ENCODE measurements at regions not wholly inside any gene's neighbourhood (a gene's known extent, or its start where the extent isn't known, plus 50 kb on each side); places are given as distances from the start of the nearest gene placed in this dataset.

GRCh38 chr17:73980517-73980916 lies 223.0 kb upstream of the RPL38 start:
- POLR2A ChIA-PET = interaction anchor here (0.6 kb wide), 2 partner anchors 22 to 1617 kb away, joined by 3 to 4 read pairs; no protein-coding TSS in a partner anchor
- TF ChIP-seq NFYB (CRISPR knock-in tag; conservative IDR thresholded peaks at IDR 0.05; ENCODE audit: low read depth) (no peak), ZNF263 (CRISPR knock-in tag; IDR thresholded peaks at IDR 0.05; ENCODE audit: low read depth) (no peak), ZNF138 (CRISPR knock-in tag; conservative IDR thresholded peaks at IDR 0.05) (no peak), CBFB (CRISPR knock-in tag; IDR thresholded peaks at IDR 0.05; ENCODE audit: low read depth) (no peak), HMGA2 (CRISPR knock-in tag; IDR thresholded peaks at IDR 0.05) (no peak), ZNF532 (CRISPR knock-in tag; IDR thresholded peaks at IDR 0.05; ENCODE audit: borderline replicate concordance) (no peak), E2F4 (CRISPR knock-in tag; IDR thresholded peaks at IDR 0.05; ENCODE audit: borderline replicate concordance, low read depth) (no peak), RELA (CRISPR knock-in tag; IDR thresholded peaks at IDR 0.05; ENCODE audit: borderline replicate concordance) (no peak), NR2C2 (CRISPR knock-in tag; IDR thresholded peaks at IDR 0.05) (no peak), ZSCAN18 (CRISPR knock-in tag; IDR thresholded peaks at IDR 0.05) (no peak)
- ATAC-seq (no peak), DNase-seq (ENCODE audit: low spot score) (no peak)
- Mint-ChIP-seq H3K4me3 (no peak overlapping the region), H3K36me3 (no peaks in the 10 kb centered on the region), H3K4me1 (peaks cover 20% of the 10 kb centered on the region), H3K27ac (no peak overlapping the region), H3K9me3 (no peaks in the 10 kb centered on the region), H3K27me3 (ENCODE audit: low read depth) (peaks cover 4% of the 10 kb centered on the region; the same call in 1 of the 2 replicates)
- CTCF ChIA-PET = interaction anchor here (0.5 kb wide), 1 partner anchor 48 kb away, joined by 3 read pairs; no protein-coding TSS in a partner anchor

- H3K9me3 Mint-ChIP-seq = no peaks in the 10 kb centered on the region
- no peaks in the 10 kb centered on the region for H3K36me3 Mint-ChIP-seq
- H3K4me1 Mint-ChIP-seq = peaks cover 20% of the 10 kb centered on the region
- ATAC-seq = no peak
- H3K27ac Mint-ChIP-seq = no peak overlapping the region
- DNase-seq (ENCODE audit: low spot score) = no peak
- H3K27me3 Mint-ChIP-seq (ENCODE audit: low read depth) = peaks cover 4% of the 10 kb centered on the region; the same call in 1 of the 2 replicates
- CTCF ChIA-PET = no interaction called here
- POLR2A ChIA-PET = no interaction called here
- TF ChIP-seq AFF4 (CRISPR knock-in tag; IDR thresholded peaks at IDR 0.05; ENCODE audit: borderline replicate concordance) = no peak
- no peak overlapping the region for H3K4me3 Mint-ChIP-seq
These were observed 220.6 kb upstream of the RPL38 start for GRCh38 chr17:73982871-73983270.
